ENCODE measurements at regions not wholly inside any gene's neighbourhood (a gene's known extent, or its start where the extent isn't known, plus 50 kb on each side); places are given as distances from the start of the nearest gene placed in this dataset.
"Not testable (repeated sequence)": the region's sequence is repeated elsewhere in the genome, so short reads cannot be mapped to it uniquely, and the experiment has no call there.

DNA sequence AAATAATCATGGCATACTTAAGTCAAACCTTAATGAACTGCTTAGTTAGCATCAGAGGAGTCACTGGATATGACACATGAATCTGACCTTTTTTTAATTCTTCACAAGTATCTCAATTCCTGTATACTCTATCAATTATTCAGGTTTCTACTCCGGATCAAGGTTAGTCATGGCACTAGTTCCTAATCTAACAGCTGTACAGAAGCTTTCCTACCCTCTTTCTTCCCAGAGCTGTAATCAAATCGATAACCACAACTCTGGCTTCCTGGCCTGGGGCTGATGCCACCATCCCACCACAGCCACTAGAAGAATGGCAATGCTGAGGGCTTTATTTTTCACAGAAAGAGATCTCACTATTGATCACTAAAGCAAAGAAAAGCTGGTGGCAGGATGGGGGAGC lies 718.5 kb downstream of the SMARCA1 start:
- no peak overlapping the region for H3K27ac ChIP-seq (ENCODE audit: low read length in 2 of 2)
- no peak overlapping the region for H3K4me3 Mint-ChIP-seq
- intact Hi-C loops (cut with micrococcal nuclease) = no loop called here
- CTCF ChIA-PET = no interaction called here
- no peak for ATAC-seq (ENCODE audit: low read depth)
- H3K9me3 Mint-ChIP-seq (ENCODE audit: insufficient read depth) = no peaks in the 10 kb centered on the region
- no peaks in the 10 kb centered on the region for H3K27me3 ChIP-seq (replicated peaks in 1 of 4; ENCODE audit: control extremely low read depth in 1 of 4, control insufficient read depth in 3 of 4, insufficient read depth in 4 of 4, low read length in 3 of 4)
- TF ChIP-seq EZH2 (IDR thresholded peaks at IDR 0.05; ENCODE audit: borderline replicate concordance, insufficient read depth, low read depth, low read length, poor library complexity, severe bottlenecking) = no peak
- TF ChIP-seq, protein P1, sequence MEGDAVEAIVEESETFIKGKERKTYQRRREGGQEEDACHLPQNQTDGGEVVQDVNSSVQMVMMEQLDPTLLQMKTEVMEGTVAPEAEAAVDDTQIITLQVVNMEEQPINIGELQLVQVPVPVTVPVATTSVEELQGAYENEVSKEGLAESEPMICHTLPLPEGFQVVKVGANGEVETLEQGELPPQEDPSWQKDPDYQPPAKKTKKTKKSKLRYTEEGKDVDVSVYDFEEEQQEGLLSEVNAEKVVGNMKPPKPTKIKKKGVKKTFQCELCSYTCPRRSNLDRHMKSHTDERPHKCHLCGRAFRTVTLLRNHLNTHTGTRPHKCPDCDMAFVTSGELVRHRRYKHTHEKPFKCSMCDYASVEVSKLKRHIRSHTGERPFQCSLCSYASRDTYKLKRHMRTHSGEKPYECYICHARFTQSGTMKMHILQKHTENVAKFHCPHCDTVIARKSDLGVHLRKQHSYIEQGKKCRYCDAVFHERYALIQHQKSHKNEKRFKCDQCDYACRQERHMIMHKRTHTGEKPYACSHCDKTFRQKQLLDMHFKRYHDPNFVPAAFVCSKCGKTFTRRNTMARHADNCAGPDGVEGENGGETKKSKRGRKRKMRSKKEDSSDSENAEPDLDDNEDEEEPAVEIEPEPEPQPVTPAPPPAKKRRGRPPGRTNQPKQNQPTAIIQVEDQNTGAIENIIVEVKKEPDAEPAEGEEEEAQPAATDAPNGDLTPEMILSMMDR (IDR thresholded peaks at IDR 0.05) = no peak
- no peaks in the 10 kb centered on the region for H3K36me3 ChIP-seq (replicated peaks in 1 of 2; ENCODE audit: control extremely low read depth in 1 of 2, control insufficient read depth in 1 of 2, extremely low read depth in 1 of 2, insufficient read depth in 2 of 2, low read length in 1 of 2)
- POLR2A ChIA-PET = no interaction called here
- no peak overlapping the region for H2AFZ ChIP-seq (ENCODE audit: insufficient read depth, low read depth, low read length, poor library complexity, severe bottlenecking)
- H3K27ac Mint-ChIP-seq = no peak overlapping the region
- no peaks in the 10 kb centered on the region for H3K4me1 ChIP-seq (ENCODE audit: control insufficient read depth in 2 of 2, insufficient read depth in 2 of 2, low read length in 2 of 2)
- no peaks in the 10 kb centered on the region for H3K4me1 Mint-ChIP-seq
- peaks cover 0 to 5% (median 0%) of the 10 kb centered on the region in 3 donors for H3K9me3 ChIP-seq (ENCODE audit: control extremely low read depth in 1 of 3, control insufficient read depth in 2 of 3, insufficient read depth in 1 of 3, low read length in 2 of 3)
- no peak for DNase-seq
- H4K20me1 ChIP-seq (ENCODE audit: control insufficient read depth, insufficient read depth, low read length, poor library complexity, severe bottlenecking) = no peaks in the 10 kb centered on the region
- no peaks in the 10 kb centered on the region for H3K27me3 Mint-ChIP-seq
- no peak overlapping the region for H3K9ac ChIP-seq (ENCODE audit: low read length)
- WGBS (ENCODE audit: insufficient coverage) = 100% methylated on average over 1 of the region's 2 CpGs
- no peaks in the 10 kb centered on the region for H3K79me2 ChIP-seq (ENCODE audit: control insufficient read depth, insufficient read depth, low read length)
- no peak overlapping the region for H3K4me3 ChIP-seq (ENCODE audit: control extremely low read depth in 1 of 5, extremely low read depth in 1 of 5, insufficient read depth in 1 of 5, low read depth in 2 of 5, low read length in 4 of 5)
- H3K4me2 ChIP-seq (replicated peaks; ENCODE audit: low read depth, low read length, poor library complexity, severe bottlenecking) = no peak overlapping the region

DNA sequence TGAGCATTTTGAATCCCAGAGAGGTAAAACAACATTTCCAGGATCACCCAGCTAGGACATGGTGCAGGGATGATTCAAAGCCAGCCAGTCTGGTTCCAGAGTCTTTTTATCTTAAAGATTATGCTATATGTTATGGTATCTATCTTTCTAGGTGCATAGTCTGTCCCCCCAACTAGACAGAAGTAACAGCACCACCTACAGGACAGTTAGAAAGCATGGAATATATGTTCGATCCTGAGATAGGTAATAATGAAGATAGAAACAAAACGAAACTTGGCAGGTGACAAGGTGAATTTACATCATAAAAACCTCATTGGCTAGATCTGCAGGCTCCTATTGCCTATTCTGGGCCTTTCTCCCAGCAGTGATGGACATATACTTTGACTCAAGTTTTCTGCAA lies 723.2 kb downstream of the SMARCA1 start:
- H3K9me3 ChIP-seq (ENCODE audit: control extremely low read depth in 1 of 3, control insufficient read depth in 2 of 3, insufficient read depth in 1 of 3, low read length in 2 of 3) = no peaks in the 10 kb centered on the region
- Mint-ChIP-seq H3K27me3 (no peaks in the 10 kb centered on the region), H3K9me3 (ENCODE audit: insufficient read depth) (no peaks in the 10 kb centered on the region), H3K4me3 (no peak overlapping the region), H3K4me1 (no peaks in the 10 kb centered on the region), H3K27ac (no peak overlapping the region)
- POLR2A ChIA-PET = no interaction called here
- no peak overlapping the region for H3K4me2 ChIP-seq (replicated peaks; ENCODE audit: low read depth, low read length, poor library complexity, severe bottlenecking)
- DNase-seq (no peak), ATAC-seq (ENCODE audit: low read depth) (no peak)
- H3K36me3 ChIP-seq (replicated peaks in 1 of 2; ENCODE audit: control extremely low read depth in 1 of 2, control insufficient read depth in 1 of 2, extremely low read depth in 1 of 2, insufficient read depth in 2 of 2, low read length in 1 of 2) = no peaks in the 10 kb centered on the region
- H3K27ac ChIP-seq (ENCODE audit: low read length in 2 of 2) = no peak overlapping the region
- no peaks in the 10 kb centered on the region for H3K4me1 ChIP-seq (ENCODE audit: control insufficient read depth in 2 of 2, insufficient read depth in 2 of 2, low read length in 2 of 2)
- intact Hi-C loops (cut with micrococcal nuclease) = no loop called here
- no peaks in the 10 kb centered on the region for H3K27me3 ChIP-seq (replicated peaks in 1 of 4; ENCODE audit: control extremely low read depth in 1 of 4, control insufficient read depth in 3 of 4, insufficient read depth in 4 of 4, low read length in 3 of 4)
- H2AFZ ChIP-seq (ENCODE audit: insufficient read depth, low read depth, low read length, poor library complexity, severe bottlenecking) = no peak overlapping the region
- WGBS (ENCODE audit: insufficient coverage) = no CpG with 5 or more reads among the region's 2 CpGs
- no peaks in the 10 kb centered on the region for H3K79me2 ChIP-seq (ENCODE audit: control insufficient read depth, insufficient read depth, low read length)
- no peak overlapping the region for H3K4me3 ChIP-seq (ENCODE audit: control extremely low read depth in 1 of 5, extremely low read depth in 1 of 5, insufficient read depth in 1 of 5, low read depth in 2 of 5, low read length in 4 of 5)
- TF ChIP-seq, protein P1 (IDR thresholded peaks at IDR 0.05) = no peak
- TF ChIP-seq EZH2 (IDR thresholded peaks at IDR 0.05; ENCODE audit: borderline replicate concordance, insufficient read depth, low read depth, low read length, poor library complexity, severe bottlenecking) = no peak
- CTCF ChIA-PET = no interaction called here
- H3K9ac ChIP-seq (ENCODE audit: low read length) = no peak overlapping the region
- no peaks in the 10 kb centered on the region for H4K20me1 ChIP-seq (ENCODE audit: control insufficient read depth, insufficient read depth, low read length, poor library complexity, severe bottlenecking)

DNA sequence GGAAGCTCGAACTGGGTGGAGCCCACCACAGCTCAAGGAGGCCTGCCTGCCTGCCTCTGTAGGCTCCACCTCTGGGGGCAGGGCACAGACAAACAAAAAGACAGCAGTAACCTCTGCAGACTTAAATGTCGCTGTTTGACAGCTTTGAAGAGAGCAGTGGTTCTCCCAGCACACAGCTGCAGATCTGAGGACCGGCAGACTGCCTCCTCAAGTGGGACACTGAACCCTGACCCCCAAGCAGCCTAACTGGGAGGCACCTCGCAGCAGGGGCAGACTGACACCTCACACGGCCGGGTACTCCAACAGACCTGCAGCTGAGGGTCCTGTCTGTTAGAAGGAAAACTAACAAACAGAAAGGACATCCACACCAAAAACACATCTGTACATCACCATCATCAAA lies 730.9 kb upstream of the ACTRT1 start:
- 65% methylated on average over 3 of the region's 6 CpGs for WGBS (ENCODE audit: insufficient coverage)
- H3K9ac ChIP-seq (ENCODE audit: low read length); H3K9me3 ChIP-seq (ENCODE audit: control extremely low read depth in 1 of 3, control insufficient read depth in 2 of 3, insufficient read depth in 1 of 3, low read length in 2 of 3); intact Hi-C loops (cut with micrococcal nuclease); H4K20me1 ChIP-seq (ENCODE audit: control insufficient read depth, insufficient read depth, low read length, poor library complexity, severe bottlenecking); CTCF ChIA-PET; POLR2A ChIA-PET; H3K4me3 ChIP-seq (ENCODE audit: control extremely low read depth in 1 of 5, extremely low read depth in 1 of 5, insufficient read depth in 1 of 5, low read depth in 2 of 5, low read length in 4 of 5); H3K4me1 Mint-ChIP-seq; H3K4me2 ChIP-seq (replicated peaks; ENCODE audit: low read depth, low read length, poor library complexity, severe bottlenecking); H3K79me2 ChIP-seq (ENCODE audit: control insufficient read depth, insufficient read depth, low read length); H3K4me3 Mint-ChIP-seq; H3K4me1 ChIP-seq (ENCODE audit: control insufficient read depth in 2 of 2, insufficient read depth in 2 of 2, low read length in 2 of 2); H3K27me3 ChIP-seq (replicated peaks in 1 of 4; ENCODE audit: control extremely low read depth in 1 of 4, control insufficient read depth in 3 of 4, insufficient read depth in 4 of 4, low read length in 3 of 4); DNase-seq; ATAC-seq (ENCODE audit: low read depth); H3K27ac ChIP-seq (ENCODE audit: low read length in 2 of 2); H3K27ac Mint-ChIP-seq; H3K9me3 Mint-ChIP-seq (ENCODE audit: insufficient read depth); H2AFZ ChIP-seq (ENCODE audit: insufficient read depth, low read depth, low read length, poor library complexity, severe bottlenecking); H3K27me3 Mint-ChIP-seq; H3K36me3 ChIP-seq (replicated peaks in 1 of 2; ENCODE audit: control extremely low read depth in 1 of 2, control insufficient read depth in 1 of 2, extremely low read depth in 1 of 2, insufficient read depth in 2 of 2, low read length in 1 of 2): not testable (repeated sequence)
